Islet of Langerhans (tissue), 1 donor: ENCODE measurements at regions not wholly inside any gene's neighbourhood (a gene's known extent, or its start where the extent isn't known, plus 50 kb on each side); places are given as distances from the start of the nearest gene placed in this dataset.
"Not testable (repeated sequence)": the region's sequence is repeated elsewhere in the genome, so short reads cannot be mapped to it uniquely, and the experiment has no call there.

Experiments
- FAIRE-seq: peaks from one replicate; lab custom pipeline; 2011; peaks lifted over from hg19 to GRCh38; lab: Jason Lieb, UNC

DNA sequence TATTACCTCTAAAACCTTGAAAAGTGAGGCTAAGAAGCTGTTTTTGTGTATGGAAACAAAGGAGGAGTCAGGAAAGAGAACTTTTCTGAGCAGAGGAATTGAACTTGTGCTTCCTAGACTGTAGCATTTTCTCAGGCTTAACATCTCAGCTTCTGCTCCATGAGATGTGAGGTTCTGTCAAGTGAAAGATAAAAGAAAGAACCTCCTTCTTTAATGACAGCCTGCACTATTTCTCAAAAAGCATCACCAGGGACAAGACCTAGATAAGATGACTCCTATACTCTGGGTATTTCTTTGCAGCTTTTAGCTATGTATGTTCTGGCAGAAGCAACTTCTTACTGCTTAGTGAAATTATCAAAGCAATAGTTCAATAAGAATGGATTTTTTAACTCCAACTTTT lies 87.6 kb upstream of the KCNQ5 start:
- FAIRE-seq, result no peak

- no peak for FAIRE-seq
Observed at GRCh38 chr6:72535124-72535523, 86.7 kb upstream of the KCNQ5 start.

DNA sequence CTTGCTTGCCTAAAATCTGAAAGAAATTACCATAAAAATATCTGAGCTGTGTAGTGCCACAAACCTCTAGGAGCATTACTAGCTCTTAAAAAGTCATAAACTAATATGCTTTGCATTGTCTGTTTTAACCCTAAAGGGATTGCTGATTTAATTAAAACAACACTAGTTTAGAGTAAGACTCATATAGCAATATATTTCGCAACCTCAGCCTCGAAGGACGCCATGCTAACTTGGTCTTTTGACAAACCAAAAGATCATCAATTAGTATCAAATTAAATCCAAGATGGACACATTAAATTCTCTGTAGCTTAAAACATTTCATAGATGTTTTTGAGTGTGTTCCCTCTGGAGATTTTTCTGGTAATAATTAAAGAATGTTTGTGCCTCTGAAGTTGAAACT lies 74.8 kb upstream of the KCNQ5 start:
- FAIRE-seq, result no peak

GRCh38 chr6:72551470-72551869 lies 70.4 kb upstream of the KCNQ5 start:
- FAIRE-seq, result no peak

- no peak for FAIRE-seq
Observed at GRCh38 chr6:72552938-72553337, 68.9 kb upstream of the KCNQ5 start.

DNA sequence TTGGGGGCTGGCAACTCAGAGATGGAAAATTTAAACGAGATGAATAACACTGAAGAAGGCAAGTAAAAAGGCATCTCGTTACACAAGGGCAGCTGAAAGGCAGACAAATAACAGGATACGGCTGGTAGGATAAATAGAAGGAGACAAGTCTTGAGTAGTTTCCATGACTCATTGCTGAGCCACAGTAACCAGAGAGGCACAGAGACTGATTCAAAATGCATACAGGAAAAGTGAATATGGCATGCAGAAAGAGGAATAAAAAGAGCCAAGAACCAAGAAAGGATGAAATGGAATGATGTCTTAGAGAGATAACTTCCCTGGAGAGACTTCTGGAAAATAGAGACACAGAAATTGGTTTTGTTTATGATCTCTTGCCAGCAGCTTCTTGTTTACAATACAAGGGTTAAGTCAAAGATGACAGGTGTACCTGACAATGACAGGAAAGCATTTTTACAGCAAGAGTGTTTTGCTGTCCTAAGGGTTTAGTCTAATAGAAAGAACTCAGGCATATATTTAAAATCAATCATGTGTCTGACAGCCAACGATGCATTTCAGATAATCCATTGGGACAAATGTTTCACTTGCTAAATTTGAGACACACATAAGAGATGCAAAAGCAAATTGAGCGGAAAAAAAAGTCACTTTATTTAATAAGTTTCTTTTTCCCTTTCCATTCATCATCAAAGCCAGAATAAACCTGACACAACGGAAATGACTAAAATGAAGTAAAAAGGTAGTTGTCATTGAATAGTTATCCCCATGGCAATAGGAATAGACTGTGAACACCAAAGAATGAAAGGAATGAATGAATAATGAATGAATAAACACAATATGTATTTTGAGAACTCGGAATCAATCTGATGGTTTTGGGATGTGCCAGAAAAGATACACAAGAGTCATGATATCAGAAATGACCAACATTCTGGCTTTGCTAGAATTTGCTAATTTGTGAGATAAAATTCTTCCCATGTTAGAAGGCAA lies 68.0 kb upstream of the KCNQ5 start:
- FAIRE-seq, result no peak

DNA sequence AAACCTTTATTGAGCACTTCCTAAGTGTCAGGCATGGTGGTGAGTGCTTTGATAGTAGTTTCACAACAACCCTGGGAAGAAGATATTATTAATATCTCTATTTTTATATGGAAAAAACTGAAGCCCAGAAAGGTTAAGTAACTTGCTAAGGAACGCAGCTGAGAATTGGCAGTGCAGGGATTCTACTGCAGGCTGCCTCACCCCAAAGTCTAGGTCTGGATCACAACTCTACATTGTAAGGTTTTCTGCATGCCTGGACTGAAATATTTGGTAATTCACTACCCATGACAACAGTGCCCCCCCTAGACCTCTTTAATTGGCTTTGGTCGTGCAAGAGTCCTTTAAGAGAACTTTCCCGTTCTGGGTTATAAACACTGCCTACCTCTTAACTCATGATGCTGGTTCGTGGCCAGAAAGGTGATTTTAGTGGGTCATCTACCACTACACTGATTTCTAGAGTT lies 67.1 kb upstream of the KCNQ5 start:
- FAIRE-seq, result no peak

DNA sequence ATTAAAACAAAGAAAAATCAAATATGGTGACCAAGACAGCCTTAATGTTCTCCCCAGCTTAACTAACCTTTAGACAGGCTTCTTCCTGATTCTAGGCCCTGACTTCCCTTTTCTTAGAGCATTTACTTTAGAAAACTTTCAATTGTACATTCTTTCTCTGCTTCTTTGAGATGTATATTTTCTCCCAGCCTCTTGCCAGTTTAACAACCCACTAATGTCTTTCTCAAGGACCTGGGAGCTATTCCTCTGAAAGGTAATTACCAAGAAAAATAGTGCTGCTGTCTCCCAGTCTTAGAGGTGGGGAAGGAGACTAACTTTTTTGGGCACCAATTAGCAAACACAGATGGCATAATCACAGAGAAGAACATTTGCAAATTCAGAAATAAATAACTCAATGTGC lies 62.8 kb upstream of the KCNQ5 start:
- FAIRE-seq, result no peak

DNA sequence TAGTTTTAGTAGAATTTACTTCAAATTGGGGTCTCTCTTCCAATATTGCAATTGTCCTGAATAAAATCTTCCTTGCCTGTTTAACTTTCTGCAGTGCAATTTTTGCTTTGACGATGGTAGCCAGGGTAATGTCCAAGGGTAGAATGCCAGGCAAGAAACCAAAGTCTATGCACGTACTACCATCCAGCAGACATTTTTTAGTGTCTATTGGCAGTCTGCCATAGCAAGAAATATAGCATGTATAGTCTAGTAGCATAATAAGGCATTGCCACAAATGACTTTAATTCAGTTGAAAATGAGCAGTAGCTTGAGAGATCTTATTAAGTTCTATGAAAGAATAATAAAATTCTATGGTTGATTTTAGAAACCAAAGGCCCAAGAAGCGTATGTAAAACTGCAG lies 62.3 kb upstream of the KCNQ5 start:
- FAIRE-seq, result no peak

GRCh38 chr6:72560721-72561593 lies 60.9 kb upstream of the KCNQ5 start:
- FAIRE-seq, result no peak

GRCh38 chr6:72561629-72562028 lies 60.2 kb upstream of the KCNQ5 start:
- no peak for FAIRE-seq

DNA sequence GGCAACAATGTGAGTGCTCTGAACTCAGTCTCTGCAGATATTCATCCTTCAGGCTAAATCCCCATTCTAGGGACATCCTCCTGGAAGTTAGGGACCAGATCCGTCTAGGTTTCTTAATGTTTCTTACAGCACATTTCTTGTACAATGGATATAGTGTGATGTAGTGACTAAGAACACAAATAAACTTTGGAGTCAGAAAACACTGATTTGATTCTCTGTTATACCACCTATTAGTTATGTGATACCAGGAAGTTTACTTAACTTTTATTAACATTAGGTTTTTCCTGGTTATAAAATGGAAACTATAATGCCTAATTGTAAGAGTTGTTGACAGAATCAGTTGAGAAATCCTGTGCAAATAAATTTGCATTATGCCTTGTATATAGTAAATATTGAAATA lies 57.6 kb upstream of the KCNQ5 start:
- no peak for FAIRE-seq

DNA sequence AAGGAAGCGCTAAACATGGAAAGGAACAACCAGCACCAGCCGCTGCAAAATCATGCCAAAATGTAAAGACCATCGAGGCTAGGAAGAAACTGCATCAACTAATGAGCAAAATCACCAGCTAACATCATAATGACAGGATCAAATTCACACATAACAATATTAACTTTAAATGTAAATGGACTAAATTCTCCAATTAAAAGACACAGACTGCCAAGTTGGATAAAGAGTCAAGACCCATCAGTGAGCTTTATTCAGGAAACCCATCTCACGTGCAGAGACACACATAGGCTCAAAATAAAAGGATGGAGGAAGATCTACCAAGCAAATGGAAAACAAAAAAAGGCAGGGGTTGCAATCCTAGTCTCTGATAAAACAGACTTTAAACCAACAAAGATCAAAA lies 49.9 kb upstream of the KCNQ5 start:
- not testable (repeated sequence) for FAIRE-seq
